ENCODE measurements at regions not wholly inside any gene's neighbourhood (a gene's known extent, or its start where the extent isn't known, plus 50 kb on each side); places are given as distances from the start of the nearest gene placed in this dataset.
A peak's percentile ranks its signal among the peaks of the same experiment; 100 is the strongest.

DNA sequence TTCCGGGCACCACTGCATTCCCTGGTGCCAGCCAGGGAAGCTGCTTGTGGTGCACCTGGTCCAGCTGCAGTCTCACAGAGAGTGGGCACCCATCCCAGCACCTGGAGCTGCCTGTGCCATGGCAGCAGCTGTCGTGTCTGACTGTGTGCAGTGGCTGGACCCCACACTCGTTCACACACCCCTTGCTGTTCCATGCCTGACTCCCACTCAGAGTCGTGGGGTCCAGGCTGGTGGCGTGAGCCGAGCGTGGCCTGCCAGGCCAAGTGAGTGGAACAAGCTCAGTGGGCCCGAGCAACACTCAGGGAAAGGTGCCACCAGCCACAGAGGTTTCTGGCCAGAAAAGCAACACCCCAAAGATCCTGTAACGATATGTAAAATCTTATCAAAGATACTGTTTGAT lies 97.2 kb upstream of the KCNK1 start:
- intact Hi-C loops (cut with micrococcal nuclease) = loop anchor here (10.0 kb wide), 1 partner anchor 212 kb away; no protein-coding TSS in a partner anchor
- Histone ChIP-seq H3K27ac (ENCODE audit: low read depth, low read length) (no peak overlapping the region), H3K79me2 (ENCODE audit: insufficient read depth, low read length) (no peaks in the 10 kb centered on the region), H3K9me2 (ENCODE audit: insufficient read depth) (no peaks in the 10 kb centered on the region), H3K4me2 (ENCODE audit: low read length) (no peak overlapping the region), H3K4me1 (ENCODE audit: control insufficient read depth in 1 of 2, insufficient read depth in 2 of 2, low read length in 2 of 2) (peaks cover 4 to 24% of the 10 kb centered on the region in 2 experiments; a peak in 2 of 4 replicates), H3K36me3 (ENCODE audit: control insufficient read depth in 1 of 2, insufficient read depth in 2 of 2, low read length in 2 of 2) (no peaks in the 10 kb centered on the region), H3K9me3 (ENCODE audit: control insufficient read depth in 1 of 2, insufficient read depth in 1 of 2, low read depth in 1 of 2, low read length in 2 of 2) (no peaks in the 10 kb centered on the region), H3K9ac (ENCODE audit: low read length) (no peak overlapping the region), H2AFZ (ENCODE audit: low read depth, low read length, poor library complexity, severe bottlenecking) (no peak overlapping the region), H3K4me3 (replicated peaks in 1 of 2; ENCODE audit: low read depth in 1 of 2, low read length in 2 of 2) (no peak overlapping the region), H4K20me1 (ENCODE audit: insufficient read depth) (no peaks in the 10 kb centered on the region), H3K27me3 (ENCODE audit: insufficient read depth, low read length) (no peaks in the 10 kb centered on the region)
- RAD21 ChIA-PET (ENCODE audit: low non-redundant PET in 1 of 2, low total read pairs in 2 of 2, uncharacterized antibody in 2 of 2, unreplicated experiment in 2 of 2) = no interaction called here
- POLR2A ChIA-PET = no interaction called here
- no TSS peak for BruUV-seq (replicated peaks)
- CTCF ChIA-PET = interaction anchor here (3.9 kb wide), 1 partner anchor 10 kb away, joined by 16 read pairs; no protein-coding TSS in a partner anchor
- ATAC-seq (no peak), DNase-seq (ENCODE audit: low read depth, low spot score) (no peak)
- no peak for TF ChIP-seq CBX3 (IDR thresholded peaks at IDR 0.05; ENCODE audit: low read depth)
- no peak for TF ChIP-seq SIN3A (IDR thresholded peaks at IDR 0.05; ENCODE audit: low read depth)
- TF ChIP-seq TCF7L2 (IDR thresholded peaks at IDR 0.05; ENCODE audit: borderline replicate concordance, extremely low read depth, insufficient read depth, insufficient read length) = no peak
- TF ChIP-seq, protein P1, sequence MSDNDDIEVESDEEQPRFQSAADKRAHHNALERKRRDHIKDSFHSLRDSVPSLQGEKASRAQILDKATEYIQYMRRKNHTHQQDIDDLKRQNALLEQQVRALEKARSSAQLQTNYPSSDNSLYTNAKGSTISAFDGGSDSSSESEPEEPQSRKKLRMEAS (IDR thresholded peaks at IDR 0.05) = no peak
- no peak for TF ChIP-seq SRF (IDR thresholded peaks at IDR 0.05; ENCODE audit: low read depth)
- TF ChIP-seq FOSL1 (IDR thresholded peaks at IDR 0.05; ENCODE audit: low read depth) = no peak
- no peak for TF ChIP-seq JUND (IDR thresholded peaks at IDR 0.05)
- TF ChIP-seq, protein P2, sequence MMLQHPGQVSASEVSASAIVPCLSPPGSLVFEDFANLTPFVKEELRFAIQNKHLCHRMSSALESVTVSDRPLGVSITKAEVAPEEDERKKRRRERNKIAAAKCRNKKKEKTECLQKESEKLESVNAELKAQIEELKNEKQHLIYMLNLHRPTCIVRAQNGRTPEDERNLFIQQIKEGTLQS (IDR thresholded peaks at IDR 0.05) = no peak

DNA sequence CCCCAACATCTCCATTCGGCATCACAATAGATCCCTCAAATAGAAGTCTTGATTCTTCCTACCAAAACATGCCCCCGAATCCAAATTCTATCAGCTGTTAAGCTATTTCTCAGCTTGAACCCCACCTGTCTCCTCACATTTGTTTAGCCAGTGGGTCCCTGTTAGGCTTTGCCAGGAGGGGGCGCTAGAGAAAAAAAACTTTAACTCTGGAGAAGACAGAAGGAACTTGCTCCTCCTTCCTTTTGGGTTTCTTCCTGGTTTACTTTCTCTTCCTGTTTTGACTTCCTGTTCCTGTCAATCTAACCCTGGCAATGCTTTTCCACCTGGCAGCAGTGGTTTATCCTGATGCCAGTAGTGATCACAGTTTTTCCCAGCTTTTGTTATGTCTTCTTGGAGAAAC lies 95.6 kb upstream of the KCNK1 start:
- ChIA-PET POLR2A (interaction anchor here (1.3 kb wide), 1 partner anchor 10 kb away, joined by 5 read pairs; no protein-coding TSS in a partner anchor), RAD21 (ENCODE audit: low non-redundant PET in 1 of 2, low total read pairs in 2 of 2, uncharacterized antibody in 2 of 2, unreplicated experiment in 2 of 2) (interaction anchor here (0.7 to 1.6 kb wide), 2 partner anchors 77 to 273 kb away, joined by 3 to 8 read pairs; no protein-coding TSS in a partner anchor), CTCF (interaction anchor here (0.6 to 3.9 kb wide), 16 partner anchors 9 to 689 kb away, joined by 3 to 16 read pairs (median 6); no protein-coding TSS in a partner anchor)
- TF ChIP-seq EZH2 (IDR thresholded peaks at IDR 0.05) (no peak), POLR2AphosphoS5 (IDR thresholded peaks at IDR 0.05; ENCODE audit: low read depth, low read length) (peak; percentile 64), FOSL1 (IDR thresholded peaks at IDR 0.05; ENCODE audit: low read depth) (no peak), TCF7L2 (IDR thresholded peaks at IDR 0.05; ENCODE audit: borderline replicate concordance, extremely low read depth, insufficient read depth, insufficient read length) (no peak), CBX3 (IDR thresholded peaks at IDR 0.05; ENCODE audit: low read depth) (peak; percentile 79), ELF1 (IDR thresholded peaks at IDR 0.05; ENCODE audit: borderline replicate concordance, low read depth) (peak; percentile 94), RAD21 (IDR thresholded peaks at IDR 0.05; ENCODE audit: low read depth) (peak; percentile 82), JUND (IDR thresholded peaks at IDR 0.05) (no peak; the same call in 1 of the 2 replicates), POLR2A (IDR thresholded peaks at IDR 0.05; ENCODE audit: borderline replicate concordance, extremely low read depth, insufficient read depth, insufficient read length) (peak; percentile 40), CEBPB (IDR thresholded peaks at IDR 0.05; ENCODE audit: low read depth) (no peak)
- TF ChIP-seq, protein P1 (IDR thresholded peaks at IDR 0.05) = 0 out of 2 replicates have a peak, but pooled peaks have one; percentile 13
- TF ChIP-seq, protein P3, sequence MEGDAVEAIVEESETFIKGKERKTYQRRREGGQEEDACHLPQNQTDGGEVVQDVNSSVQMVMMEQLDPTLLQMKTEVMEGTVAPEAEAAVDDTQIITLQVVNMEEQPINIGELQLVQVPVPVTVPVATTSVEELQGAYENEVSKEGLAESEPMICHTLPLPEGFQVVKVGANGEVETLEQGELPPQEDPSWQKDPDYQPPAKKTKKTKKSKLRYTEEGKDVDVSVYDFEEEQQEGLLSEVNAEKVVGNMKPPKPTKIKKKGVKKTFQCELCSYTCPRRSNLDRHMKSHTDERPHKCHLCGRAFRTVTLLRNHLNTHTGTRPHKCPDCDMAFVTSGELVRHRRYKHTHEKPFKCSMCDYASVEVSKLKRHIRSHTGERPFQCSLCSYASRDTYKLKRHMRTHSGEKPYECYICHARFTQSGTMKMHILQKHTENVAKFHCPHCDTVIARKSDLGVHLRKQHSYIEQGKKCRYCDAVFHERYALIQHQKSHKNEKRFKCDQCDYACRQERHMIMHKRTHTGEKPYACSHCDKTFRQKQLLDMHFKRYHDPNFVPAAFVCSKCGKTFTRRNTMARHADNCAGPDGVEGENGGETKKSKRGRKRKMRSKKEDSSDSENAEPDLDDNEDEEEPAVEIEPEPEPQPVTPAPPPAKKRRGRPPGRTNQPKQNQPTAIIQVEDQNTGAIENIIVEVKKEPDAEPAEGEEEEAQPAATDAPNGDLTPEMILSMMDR (IDR thresholded peaks at IDR 0.05 in 2 of 3, conservative IDR thresholded peaks at IDR 0.05 in 1 of 3; ENCODE audit: borderline replicate concordance in 1 of 3, insufficient read depth in 1 of 3, low read depth in 2 of 3, low read length in 2 of 3) = peak; percentile 86 to 93 (median 90)
- no peak overlapping the region for H3K9ac ChIP-seq (ENCODE audit: low read length)
- no peaks in the 10 kb centered on the region for H3K9me2 ChIP-seq (ENCODE audit: insufficient read depth)
- H3K9me3 ChIP-seq (ENCODE audit: control insufficient read depth in 1 of 2, insufficient read depth in 1 of 2, low read depth in 1 of 2, low read length in 2 of 2) = no peaks in the 10 kb centered on the region
- no peaks in the 10 kb centered on the region for H3K36me3 ChIP-seq (ENCODE audit: control insufficient read depth in 1 of 2, insufficient read depth in 2 of 2, low read length in 2 of 2)
- H3K27ac ChIP-seq (ENCODE audit: low read depth, low read length) = no peak overlapping the region
- peak overlapping the region; percentile 69 for H3K4me2 ChIP-seq (ENCODE audit: low read length)
- no peaks in the 10 kb centered on the region for H4K20me1 ChIP-seq (ENCODE audit: insufficient read depth)
- no peaks in the 10 kb centered on the region for H3K79me2 ChIP-seq (ENCODE audit: insufficient read depth, low read length)
- ATAC-seq (peak; percentile 78), DNase-seq (ENCODE audit: low read depth, low spot score) (peak; percentile 65)
- BruUV-seq (replicated peaks) = no TSS peak
- H3K27me3 ChIP-seq (ENCODE audit: insufficient read depth, low read length) = no peaks in the 10 kb centered on the region
- peak overlapping the region; percentile 8 to 32; a peak in 1 of 4 replicates for H3K4me3 ChIP-seq (replicated peaks in 1 of 2; ENCODE audit: low read depth in 1 of 2, low read length in 2 of 2)
- peaks cover 4 to 24% of the 10 kb centered on the region in 2 experiments; a peak in 2 of 4 replicates for H3K4me1 ChIP-seq (ENCODE audit: control insufficient read depth in 1 of 2, insufficient read depth in 2 of 2, low read length in 2 of 2)
- peak overlapping the region; percentile 87 for H2AFZ ChIP-seq (ENCODE audit: low read depth, low read length, poor library complexity, severe bottlenecking)
- intact Hi-C loops (cut with micrococcal nuclease) = loop anchor here (1.0 to 10.0 kb wide), 2 partner anchors 214 to 273 kb away; no protein-coding TSS in a partner anchor
